ENCODE measurements at regions not wholly inside any gene's neighbourhood (a gene's known extent, or its start where the extent isn't known, plus 50 kb on each side); places are given as distances from the start of the nearest gene placed in this dataset.

DNA sequence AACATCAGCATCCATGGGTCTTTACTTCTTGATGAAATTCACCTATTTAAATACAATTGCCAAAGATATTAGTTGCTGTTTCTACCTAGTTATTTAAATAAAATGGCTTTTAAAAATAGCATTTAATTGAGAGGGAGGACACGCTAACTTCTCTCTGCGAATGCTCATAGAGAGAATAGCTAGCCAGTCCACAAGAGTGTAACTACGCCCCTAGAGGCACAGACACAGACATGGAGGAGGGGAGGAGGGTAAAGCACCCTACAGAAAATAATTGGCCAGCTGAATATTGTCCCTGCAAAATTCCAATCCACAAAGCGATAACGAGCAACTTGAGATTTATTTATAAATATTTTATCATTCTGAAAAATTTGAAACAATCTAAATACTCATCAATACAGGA lies 97.0 kb upstream of the PAPOLG start:
- DNase-seq = no peak

DNA sequence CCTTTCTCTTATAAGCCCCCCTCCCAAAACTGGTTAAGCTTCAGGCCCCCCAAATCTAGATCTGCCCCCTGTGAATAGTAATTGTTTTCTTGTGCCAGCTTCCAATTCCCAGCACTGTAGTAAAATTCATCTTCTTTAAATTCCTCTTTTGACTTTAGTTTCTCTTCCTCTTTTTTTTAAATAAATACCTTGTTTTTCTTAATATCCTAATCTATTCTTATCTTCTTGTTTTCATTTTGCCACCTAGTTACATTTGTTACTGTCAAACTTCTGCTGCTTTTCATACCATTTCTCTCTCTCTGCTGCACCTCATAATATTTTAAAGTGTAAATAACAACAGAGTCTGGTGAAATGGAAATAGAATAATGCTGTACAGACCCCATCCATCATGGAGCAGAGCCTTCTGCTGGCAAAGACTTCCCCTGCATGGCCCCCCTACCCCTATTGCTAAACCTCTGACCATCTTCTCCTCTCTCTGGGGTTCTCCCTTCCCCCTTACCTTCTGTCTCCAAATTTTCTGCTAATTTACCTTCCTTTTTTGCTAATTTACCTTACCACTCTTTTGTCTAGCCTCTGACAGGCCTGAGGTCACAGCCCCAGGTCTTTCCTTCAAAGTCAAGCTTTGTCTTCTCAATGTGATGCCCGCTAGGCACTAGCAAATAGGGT lies 94.9 kb upstream of the PAPOLG start:
- no peak for DNase-seq

DNA sequence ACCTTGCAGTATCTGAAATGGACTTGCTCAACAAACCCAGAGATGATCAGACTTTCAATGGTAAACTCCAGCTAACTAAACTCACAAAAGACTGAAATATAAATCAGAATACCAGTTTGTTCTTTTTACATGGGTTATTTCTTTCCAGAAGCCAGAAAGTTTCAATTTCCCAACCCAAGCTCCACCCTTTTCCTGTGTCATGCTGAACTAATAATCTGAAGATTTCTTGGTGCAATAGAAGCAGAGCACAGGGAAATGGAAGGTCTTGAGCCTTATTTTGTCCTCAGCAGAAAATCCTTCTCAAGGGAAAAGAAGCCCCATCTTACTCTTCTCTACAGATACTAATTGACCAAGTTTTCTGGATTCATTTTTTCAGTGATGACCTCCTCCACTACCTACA lies 93.3 kb upstream of the PAPOLG start:
- no peak for DNase-seq

DNA sequence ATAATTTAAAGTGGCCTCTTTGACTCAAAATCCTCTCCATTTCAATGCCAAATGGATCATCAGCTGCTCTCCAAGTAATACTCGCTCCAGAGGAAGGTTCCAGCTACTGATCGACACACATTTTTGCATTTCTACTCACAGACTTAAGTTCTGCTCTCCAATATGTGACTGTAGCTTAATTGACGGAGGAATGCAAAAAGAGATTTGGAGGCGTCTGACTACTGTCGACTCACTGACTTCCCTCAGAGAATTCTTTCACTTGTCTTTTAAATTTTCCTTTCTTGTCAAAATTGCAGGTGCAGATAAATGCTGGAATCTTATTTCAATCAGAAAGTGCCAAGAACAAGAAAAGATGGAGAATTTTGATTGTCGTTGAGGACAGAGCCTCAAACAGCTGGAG lies 84.1 kb upstream of the PAPOLG start:
- no peak for DNase-seq

DNA sequence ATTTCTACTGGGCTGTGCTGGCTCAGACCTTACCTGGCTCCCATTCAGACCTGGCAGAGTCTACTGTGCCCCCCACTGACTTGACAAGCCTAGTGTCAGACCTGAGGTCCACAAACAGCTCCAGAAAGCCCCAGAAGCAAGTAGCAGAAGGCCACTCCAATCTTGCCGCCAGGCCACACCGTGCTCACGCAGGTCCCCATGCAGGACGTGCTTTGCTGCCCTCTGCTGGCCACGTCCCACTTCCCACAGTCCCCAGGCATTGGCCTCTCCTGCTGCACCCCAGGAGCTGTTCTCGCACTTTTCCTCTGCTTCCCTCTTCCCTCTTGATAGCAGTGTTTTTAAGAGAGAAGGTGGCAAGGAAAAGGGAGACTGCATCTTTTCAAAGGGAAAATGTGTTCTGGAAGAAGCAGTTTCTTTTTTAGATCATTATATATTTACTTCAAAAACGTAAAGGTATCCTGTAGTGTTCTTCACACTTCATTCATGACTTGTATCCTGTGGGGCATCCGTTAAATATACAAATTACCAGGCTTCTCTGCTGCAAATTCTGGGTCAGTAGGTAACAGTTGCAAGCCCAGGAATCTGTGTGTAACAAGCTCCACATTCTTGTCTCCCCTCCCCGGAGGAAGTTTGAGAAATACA lies 81.4 kb upstream of the PAPOLG start:
- peak; percentile 69 for DNase-seq

DNA sequence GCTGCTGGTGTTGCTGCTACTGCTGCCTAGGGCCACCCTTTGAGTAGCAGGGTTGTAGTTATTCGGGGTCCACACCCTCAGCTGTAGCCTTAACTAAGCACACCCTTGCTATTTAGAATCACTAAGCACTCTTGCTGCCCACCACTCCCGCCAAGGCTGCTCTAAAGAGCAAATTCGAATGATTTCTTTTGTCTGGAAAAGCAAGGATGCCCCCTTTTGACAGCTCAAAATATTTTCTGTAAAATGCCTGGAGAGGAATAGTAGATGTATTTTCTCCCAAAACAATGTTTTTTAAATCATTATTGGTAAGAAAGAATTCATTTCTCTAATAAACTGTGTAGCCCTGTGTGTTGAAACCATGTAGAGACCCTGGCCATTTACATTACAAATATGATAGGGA lies 80.8 kb upstream of the PAPOLG start:
- DNase-seq = no peak

DNA sequence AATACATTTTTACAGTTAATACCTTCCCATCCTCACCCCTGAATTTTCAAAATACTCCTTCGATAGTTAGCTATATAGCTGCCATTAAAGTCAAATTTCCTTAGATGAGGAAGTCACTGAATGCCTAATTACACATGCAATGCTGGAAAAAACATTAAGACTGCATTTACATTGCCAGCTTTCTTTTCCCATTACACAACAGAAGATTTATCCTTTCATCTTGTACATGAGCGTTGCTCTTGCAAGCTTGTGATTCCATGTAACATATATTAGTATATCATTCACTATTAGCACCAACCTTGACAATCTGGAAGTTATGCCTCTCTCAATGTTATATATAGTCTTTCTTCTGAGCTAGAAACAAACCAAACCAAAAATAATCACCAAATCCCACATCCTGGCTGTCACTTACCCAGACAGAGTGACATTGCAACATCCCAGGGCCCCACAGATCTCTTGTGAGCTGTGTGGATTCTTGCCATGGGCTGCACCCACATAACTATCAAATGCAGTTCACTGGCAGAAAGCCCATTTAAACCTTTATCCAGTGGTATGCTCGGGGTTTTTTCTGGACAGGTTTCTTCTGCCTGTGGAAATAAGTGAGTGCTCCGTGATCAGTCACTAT lies 79.2 kb upstream of the PAPOLG start:
- no peak for DNase-seq

DNA sequence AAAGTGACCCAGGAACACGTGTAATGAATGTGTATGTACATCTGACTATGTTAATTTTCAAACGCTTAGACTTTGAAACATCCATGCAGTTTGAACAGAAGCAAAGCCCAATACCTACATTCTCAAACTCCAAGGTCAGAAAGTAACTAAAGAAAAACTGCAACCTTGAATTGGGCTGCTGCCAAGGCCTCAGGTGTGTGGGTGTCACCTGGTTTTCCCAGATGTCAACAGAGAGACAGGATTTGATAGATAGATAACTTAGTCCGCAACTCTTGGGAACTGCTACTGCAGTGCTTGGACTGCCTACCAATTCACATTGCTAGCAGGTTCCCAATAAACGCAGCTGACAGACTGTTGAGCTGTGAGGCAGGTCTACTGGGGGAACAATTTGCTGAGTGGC lies 78.7 kb upstream of the PAPOLG start:
- DNase-seq = no peak

DNA sequence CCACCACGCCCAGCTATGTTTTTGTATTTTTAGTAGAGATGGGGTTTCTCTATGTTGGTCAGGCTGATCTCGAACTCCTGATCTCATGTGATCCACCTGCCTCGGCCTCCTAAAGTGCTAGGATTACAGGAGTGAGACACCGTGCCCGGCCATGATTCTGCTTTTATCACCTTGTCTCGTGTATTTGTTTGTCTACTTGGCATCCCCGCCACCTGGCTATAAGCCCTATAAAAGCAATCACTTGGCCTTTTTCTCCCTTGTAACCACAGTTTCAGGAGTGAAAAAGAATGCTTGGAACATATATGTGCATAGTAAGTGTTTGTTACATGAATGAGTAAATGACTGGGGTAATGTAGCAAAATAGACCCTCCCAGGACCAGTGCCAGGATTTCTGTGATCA lies 77.5 kb upstream of the PAPOLG start:
- DNase-seq = no peak

DNA sequence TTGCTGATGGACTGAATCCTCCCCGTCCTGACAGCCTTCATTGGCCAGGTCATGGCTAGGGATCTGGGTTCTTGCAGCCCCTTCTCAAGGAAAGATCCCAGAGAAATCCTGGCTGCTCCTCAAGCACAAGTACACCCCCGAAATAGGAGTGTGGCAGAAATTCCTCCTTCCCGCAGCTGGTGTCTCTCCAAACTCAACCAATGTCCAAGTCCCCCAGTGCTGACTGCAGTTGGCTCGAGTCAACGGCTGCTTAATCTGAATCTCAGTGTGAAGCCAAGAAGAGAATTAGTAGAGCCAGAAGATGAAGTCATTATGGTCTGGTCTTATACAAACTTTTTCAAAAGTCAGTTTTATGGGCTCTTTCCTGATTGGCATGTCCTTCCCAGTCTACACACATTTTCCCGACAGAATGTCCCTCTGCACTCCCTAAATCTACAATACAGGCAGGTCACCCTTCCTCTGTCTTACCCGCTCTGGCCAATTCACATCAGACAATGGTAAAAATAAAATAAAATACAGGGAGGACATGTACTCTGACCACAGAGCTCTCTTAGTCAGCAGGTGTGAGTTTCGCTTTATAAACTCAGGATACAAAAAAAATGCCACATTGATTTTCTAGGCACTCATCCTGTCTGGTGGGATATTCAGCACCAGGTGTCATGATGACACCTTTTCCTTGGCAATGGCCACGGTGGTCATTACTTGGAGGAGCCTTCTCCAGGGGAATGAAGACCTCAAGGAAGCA lies 76.9 kb upstream of the PAPOLG start:
- DNase-seq = no peak

DNA sequence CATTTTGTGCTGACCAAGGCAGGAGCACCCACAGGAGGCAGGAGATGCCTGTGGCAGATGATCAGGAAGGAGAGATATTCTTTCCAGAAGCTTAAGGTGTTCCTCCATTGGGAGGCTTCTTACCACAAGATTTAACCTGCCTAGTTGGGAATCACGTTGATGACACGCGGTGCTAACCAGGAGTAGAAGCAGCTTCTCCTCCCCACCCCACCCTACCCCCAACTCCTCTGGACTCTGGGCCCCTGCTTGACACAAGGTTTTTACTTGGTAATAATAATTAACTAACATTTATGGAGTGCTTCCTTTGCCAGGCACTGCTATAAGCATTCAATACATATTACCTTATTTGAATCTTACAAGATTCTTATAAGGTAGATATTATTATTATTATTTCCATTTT lies 62.5 kb upstream of the PAPOLG start:
- DNase-seq = no peak

DNA sequence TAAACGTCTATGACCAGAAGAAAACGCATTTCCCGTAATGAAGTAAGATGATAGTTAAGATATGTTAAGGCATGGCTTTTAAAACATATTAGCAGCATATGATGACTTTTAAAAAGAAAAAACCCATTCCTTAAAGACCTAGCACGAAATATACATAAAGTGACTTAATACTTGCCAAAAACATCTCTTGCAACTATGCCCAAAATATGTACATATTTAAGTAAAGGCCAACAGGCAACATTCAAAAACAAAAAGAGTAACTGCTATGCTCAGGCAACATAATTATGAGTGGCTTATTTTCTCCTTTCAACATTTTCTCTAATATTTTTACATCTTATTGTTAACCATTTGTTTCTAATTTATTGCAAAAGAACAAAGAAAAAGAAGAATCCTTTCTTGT lies 60.3 kb upstream of the PAPOLG start:
- DNase-seq = no peak

DNA sequence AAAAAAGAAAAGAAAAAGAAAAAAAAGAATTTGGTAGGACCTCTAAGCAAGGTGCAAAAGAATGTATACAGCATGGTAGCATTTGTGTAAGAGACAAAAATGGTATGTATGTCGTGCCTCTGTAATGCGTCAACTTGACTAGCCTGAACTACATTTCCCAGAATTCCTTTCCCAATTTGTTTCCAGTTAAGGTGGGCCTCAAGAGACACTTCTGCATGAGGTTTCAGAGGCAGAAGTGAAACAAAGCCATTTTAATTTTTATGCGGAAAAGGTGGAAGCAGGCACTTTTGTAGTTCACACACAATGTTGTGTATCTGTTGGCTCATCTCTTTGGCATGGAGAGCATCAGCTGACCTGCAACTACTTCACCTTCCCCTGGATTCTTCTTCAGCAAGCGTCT lies 56.5 kb upstream of the PAPOLG start:
- no peak for DNase-seq

DNA sequence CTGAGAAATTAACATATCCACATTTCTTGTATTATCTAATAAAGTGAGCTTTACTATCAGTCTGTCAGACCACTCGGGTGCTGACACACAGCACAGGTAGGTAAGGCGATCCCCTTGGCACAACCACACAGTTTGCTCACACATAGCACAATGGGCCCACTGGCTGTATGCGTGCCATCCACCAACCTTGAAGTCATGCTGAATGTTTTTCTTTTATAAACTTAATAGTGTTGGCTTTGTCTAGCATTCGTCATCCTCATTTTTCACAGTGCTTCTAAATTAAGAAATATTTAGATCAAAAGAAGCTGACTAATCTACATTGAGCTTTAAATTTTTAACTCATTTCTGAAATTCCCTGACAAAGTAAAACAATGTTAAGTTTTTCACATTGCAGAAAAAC lies 50.0 kb upstream of the PAPOLG start:
- peak; percentile 37 for DNase-seq

Measured in fibroblast of skin of scalp (primary cell).